Peyer's patch (tissue), 4 donors: ENCODE measurements at regions not wholly inside any gene's neighbourhood (a gene's known extent, or its start where the extent isn't known, plus 50 kb on each side); places are given as distances from the start of the nearest gene placed in this dataset.

Source experiments
- CTCF ChIP-seq, 6 experiments: fragments of 450-650 bp in 4 of 6; fragments of 200-600 bp in 2 of 6; sonication (generic) in 1 of 6; IDR thresholded peaks; one replicate each; pipeline ENCODE4 v1.5.1; 2017 to 2019; ENCODE audit warnings: antibody characterized with exemption in 6 of 6, mild to moderate bottlenecking in 3 of 6, moderate library complexity in 1 of 6
- POLR2A ChIP-seq, 2 donors: fragments of 450-650 bp; IDR thresholded peaks; one replicate each; pipeline ENCODE4 v1.5.1; 2017; ENCODE audit warnings: antibody characterized with exemption in 2 of 2, mild to moderate bottlenecking in 2 of 2, moderate library complexity in 2 of 2

DNA sequence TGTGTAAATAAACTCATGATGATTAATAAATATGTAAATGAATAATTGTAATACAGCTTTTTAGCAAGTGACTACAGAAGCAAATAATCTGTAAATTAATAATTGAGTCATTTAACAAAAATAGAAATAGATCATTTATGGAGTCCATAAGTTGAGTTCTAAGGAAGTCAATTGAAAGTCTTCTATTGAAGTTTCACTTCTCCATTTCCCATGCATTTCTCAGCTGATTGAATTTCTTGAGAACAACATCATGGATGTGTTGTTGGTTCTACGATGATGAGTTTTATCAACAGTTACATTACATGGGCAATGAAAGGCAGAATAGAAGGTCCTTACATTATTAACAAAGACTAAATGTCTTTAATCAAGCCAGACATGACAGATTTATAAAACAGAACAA, 290.4 kb downstream of the MAP2K6 start:
- TF ChIP-seq CTCF (IDR thresholded peaks at IDR 0.05): no peak
- no peak for TF ChIP-seq POLR2A (IDR thresholded peaks at IDR 0.05)
